ENCODE measurements at regions not wholly inside any gene's neighbourhood (a gene's known extent, or its start where the extent isn't known, plus 50 kb on each side); places are given as distances from the start of the nearest gene placed in this dataset.

GRCh38 chr9:87083986-87084385 lies 136.7 kb upstream of the GAS1 start:
- TF ChIP-seq POLR2A (IDR thresholded peaks at IDR 0.05; ENCODE audit: low read depth) (no peak), CTCF (IDR thresholded peaks at IDR 0.05) (no peak)

Data from esophagus muscularis mucosa (tissue), 3 donors.